ENCODE measurements at regions not wholly inside any gene's neighbourhood (a gene's known extent, or its start where the extent isn't known, plus 50 kb on each side); places are given as distances from the start of the nearest gene placed in this dataset.

DNA sequence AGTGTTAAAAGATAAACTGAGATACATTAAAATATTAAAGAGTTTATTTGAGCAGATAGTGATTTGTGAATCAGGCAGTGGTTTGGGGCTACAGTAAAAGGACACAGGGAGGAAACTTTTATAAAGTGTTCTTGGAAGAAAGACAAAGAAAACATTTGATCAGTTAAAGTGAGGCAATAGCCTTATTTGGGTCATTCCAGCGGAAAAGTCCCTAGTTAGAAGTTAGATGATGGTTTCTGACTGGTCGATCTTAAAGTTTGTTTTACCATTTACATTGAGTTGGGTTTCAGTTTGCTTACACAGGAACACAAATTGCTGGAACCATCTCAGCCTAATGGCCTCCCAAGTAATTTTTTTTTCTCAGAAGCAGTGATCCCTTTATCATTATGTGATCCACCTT, 69.7 kb downstream of the PPP1R2C start:
- no peaks in the 10 kb centered on the region for H3K79me2 ChIP-seq (ENCODE audit: control insufficient read depth, insufficient read depth, low read length)
- H2AFZ ChIP-seq (ENCODE audit: low read depth, low read length), result no peak overlapping the region
- ChIA-PET CTCF (ENCODE audit: low intra/inter-chr PET ratio) (no interaction called here), POLR2A (no interaction called here)
- no peaks in the 10 kb centered on the region for H3K9me1 ChIP-seq (ENCODE audit: control insufficient read depth, insufficient read depth, low read length)
- whole genome bisulfite sequencing (ENCODE audit: insufficient coverage, low coverage, missing lambda C conversion rate), result 10% methylated on average over 2 of the region's 2 CpGs
- no peaks in the 10 kb centered on the region for H3K4me1 ChIP-seq (replicated peaks in 1 of 2; ENCODE audit: control insufficient read depth in 2 of 2, insufficient read depth in 2 of 2, low read length in 2 of 2)
- no peak overlapping the region for H3K9ac ChIP-seq (ENCODE audit: insufficient read depth in 1 of 2, low read depth in 2 of 2, low read length in 2 of 2)
- H3K36me3 ChIP-seq (ENCODE audit: control insufficient read depth, insufficient read depth, low read length), result no peaks in the 10 kb centered on the region
- in situ Hi-C loops (cut with MboI) (no loop called here), intact Hi-C loops (cut with micrococcal nuclease) (no loop called here)
- H3K4me2 ChIP-seq (ENCODE audit: insufficient read depth, low read length), result no peak overlapping the region
- no TSS peak for BruUV-seq (replicated peaks)
- H3K4me3 ChIP-seq, result no peak overlapping the region
- H3K27ac ChIP-seq (ENCODE audit: extremely low read depth, low read depth, low read length), result no peak overlapping the region
- no peaks in the 10 kb centered on the region for H3K27me3 ChIP-seq (ENCODE audit: control insufficient read depth in 2 of 2, insufficient read depth in 2 of 2, low read length in 2 of 2)
- no peaks in the 10 kb centered on the region for H3K9me3 ChIP-seq (replicated peaks; ENCODE audit: control insufficient read depth, insufficient read depth, low read depth, low read length)
- FAIRE-seq, result no peak
- ATAC-seq, result no peak
- DNase-seq (ENCODE audit: extremely low read depth in 1 of 4, low spot score in 3 of 4), result no peak
- no peaks in the 10 kb centered on the region for H4K20me1 ChIP-seq (replicated peaks; ENCODE audit: control insufficient read depth, insufficient read depth, low read length)
- TF ChIP-seq EP300 (IDR thresholded peaks at IDR 0.05; ENCODE audit: low read length), result no peak
- TF ChIP-seq CHD4 (IDR thresholded peaks at IDR 0.05; ENCODE audit: insufficient read depth, insufficient replicate concordance, low read depth, low read length, poor library complexity, severe bottlenecking), result no peak
- TF ChIP-seq, protein P1, sequence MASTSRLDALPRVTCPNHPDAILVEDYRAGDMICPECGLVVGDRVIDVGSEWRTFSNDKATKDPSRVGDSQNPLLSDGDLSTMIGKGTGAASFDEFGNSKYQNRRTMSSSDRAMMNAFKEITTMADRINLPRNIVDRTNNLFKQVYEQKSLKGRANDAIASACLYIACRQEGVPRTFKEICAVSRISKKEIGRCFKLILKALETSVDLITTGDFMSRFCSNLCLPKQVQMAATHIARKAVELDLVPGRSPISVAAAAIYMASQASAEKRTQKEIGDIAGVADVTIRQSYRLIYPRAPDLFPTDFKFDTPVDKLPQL (IDR thresholded peaks at IDR 0.05; ENCODE audit: extremely low read depth, insufficient read length), result no peak
- no peak for TF ChIP-seq CTBP1 (IDR thresholded peaks at IDR 0.05; ENCODE audit: borderline replicate concordance)
- TF ChIP-seq, protein P2, sequence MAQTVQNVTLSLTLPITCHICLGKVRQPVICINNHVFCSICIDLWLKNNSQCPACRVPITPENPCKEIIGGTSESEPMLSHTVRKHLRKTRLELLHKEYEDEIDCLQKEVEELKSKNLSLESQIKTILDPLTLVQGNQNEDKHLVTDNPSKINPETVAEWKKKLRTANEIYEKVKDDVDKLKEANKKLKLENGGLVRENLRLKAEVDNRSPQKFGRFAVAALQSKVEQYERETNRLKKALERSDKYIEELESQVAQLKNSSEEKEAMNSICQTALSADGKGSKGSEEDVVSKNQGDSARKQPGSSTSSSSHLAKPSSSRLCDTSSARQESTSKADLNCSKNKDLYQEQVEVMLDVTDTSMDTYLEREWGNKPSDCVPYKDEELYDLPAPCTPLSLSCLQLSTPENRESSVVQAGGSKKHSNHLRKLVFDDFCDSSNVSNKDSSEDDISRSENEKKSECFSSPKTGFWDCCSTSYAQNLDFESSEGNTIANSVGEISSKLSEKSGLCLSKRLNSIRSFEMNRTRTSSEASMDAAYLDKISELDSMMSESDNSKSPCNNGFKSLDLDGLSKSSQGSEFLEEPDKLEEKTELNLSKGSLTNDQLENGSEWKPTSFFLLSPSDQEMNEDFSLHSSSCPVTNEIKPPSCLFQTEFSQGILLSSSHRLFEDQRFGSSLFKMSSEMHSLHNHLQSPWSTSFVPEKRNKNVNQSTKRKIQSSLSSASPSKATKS (CRISPR knock-in tag; IDR thresholded peaks at IDR 0.05), result no peak
- no peak for TF ChIP-seq ZBTB7A (IDR thresholded peaks at IDR 0.05; ENCODE audit: borderline replicate concordance, control insufficient read depth, low read depth, low read length)
- TF ChIP-seq RBM34 (IDR thresholded peaks at IDR 0.05; ENCODE audit: borderline replicate concordance, insufficient read depth, low read length), result no peak
- TF ChIP-seq, protein P3, sequence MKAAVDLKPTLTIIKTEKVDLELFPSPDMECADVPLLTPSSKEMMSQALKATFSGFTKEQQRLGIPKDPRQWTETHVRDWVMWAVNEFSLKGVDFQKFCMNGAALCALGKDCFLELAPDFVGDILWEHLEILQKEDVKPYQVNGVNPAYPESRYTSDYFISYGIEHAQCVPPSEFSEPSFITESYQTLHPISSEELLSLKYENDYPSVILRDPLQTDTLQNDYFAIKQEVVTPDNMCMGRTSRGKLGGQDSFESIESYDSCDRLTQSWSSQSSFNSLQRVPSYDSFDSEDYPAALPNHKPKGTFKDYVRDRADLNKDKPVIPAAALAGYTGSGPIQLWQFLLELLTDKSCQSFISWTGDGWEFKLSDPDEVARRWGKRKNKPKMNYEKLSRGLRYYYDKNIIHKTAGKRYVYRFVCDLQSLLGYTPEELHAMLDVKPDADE (conservative IDR thresholded peaks at IDR 0.05; ENCODE audit: control insufficient read depth, low read depth, low read length), result no peak
- TF ChIP-seq GABPB1 (CRISPR knock-in tag; IDR thresholded peaks at IDR 0.05), result no peak
- TF ChIP-seq, protein P4, sequence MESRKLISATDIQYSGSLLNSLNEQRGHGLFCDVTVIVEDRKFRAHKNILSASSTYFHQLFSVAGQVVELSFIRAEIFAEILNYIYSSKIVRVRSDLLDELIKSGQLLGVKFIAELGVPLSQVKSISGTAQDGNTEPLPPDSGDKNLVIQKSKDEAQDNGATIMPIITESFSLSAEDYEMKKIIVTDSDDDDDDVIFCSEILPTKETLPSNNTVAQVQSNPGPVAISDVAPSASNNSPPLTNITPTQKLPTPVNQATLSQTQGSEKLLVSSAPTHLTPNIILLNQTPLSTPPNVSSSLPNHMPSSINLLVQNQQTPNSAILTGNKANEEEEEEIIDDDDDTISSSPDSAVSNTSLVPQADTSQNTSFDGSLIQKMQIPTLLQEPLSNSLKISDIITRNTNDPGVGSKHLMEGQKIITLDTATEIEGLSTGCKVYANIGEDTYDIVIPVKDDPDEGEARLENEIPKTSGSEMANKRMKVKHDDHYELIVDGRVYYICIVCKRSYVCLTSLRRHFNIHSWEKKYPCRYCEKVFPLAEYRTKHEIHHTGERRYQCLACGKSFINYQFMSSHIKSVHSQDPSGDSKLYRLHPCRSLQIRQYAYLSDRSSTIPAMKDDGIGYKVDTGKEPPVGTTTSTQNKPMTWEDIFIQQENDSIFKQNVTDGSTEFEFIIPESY (CRISPR knock-in tag; IDR thresholded peaks at IDR 0.05), result no peak
- no peak for TF ChIP-seq MAFG (tag; conservative IDR thresholded peaks at IDR 0.05)
- no peak for TF ChIP-seq HMG20A (CRISPR knock-in tag; conservative IDR thresholded peaks at IDR 0.05)
- no peak for TF ChIP-seq KDM1A (IDR thresholded peaks at IDR 0.05)
- TF ChIP-seq, protein P5, sequence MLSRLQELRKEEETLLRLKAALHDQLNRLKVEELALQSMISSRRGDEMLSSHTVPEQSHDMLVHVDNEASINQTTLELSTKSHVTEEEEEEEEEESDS (CRISPR knock-in tag; IDR thresholded peaks at IDR 0.05), result no peak
- TF ChIP-seq, protein P6, sequence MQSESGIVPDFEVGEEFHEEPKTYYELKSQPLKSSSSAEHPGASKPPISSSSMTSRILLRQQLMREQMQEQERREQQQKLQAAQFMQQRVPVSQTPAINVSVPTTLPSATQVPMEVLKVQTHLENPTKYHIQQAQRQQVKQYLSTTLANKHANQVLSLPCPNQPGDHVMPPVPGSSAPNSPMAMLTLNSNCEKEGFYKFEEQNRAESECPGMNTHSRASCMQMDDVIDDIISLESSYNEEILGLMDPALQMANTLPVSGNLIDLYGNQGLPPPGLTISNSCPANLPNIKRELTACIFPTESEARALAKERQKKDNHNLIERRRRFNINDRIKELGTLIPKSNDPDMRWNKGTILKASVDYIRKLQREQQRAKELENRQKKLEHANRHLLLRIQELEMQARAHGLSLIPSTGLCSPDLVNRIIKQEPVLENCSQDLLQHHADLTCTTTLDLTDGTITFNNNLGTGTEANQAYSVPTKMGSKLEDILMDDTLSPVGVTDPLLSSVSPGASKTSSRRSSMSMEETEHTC (IDR thresholded peaks at IDR 0.05), result no peak
- TF ChIP-seq ZNF79 (CRISPR knock-in tag; IDR thresholded peaks at IDR 0.05; ENCODE audit: low read depth), result no peak
